H1 (cell line): ENCODE measurements at regions not wholly inside any gene's neighbourhood (a gene's known extent, or its start where the extent isn't known, plus 50 kb on each side); places are given as distances from the start of the nearest gene placed in this dataset.

Source experiments
- CTCF ChIA-PET: fragments of 300-600 bp; sonication (Branson Sonifier 250); formaldehyde crosslinking; loops from one replicate; lab custom pipeline; 2021; ENCODE audit not compliant: partially characterized antibody; lab: Charles Lee
- POLR2A ChIA-PET: fragments of 300-600 bp; sonication (Branson Sonifier 250); formaldehyde crosslinking; loops from one replicate; lab custom pipeline; 2021; ENCODE audit warnings: inconsistent platforms; ENCODE audit not compliant: partially characterized antibody; lab: Charles Lee
- DNase-seq, 2 experiments: peaks; one replicate each; pipeline versions ENCODE4 v3.0.0 to v3.0.0-alpha.2; 2010 to 2022; ENCODE audit warnings: low spot score in 2 of 2, low read depth in 1 of 2, mixed read lengths in 1 of 2
- FAIRE-seq: peaks from 2 replicates; lab custom pipeline; 2011; peaks lifted over from hg19 to GRCh38; lab: Jason Lieb, UNC
- H2AFZ ChIP-seq: 2 replicates; pipeline ENCODE4 v1.8.1; 2012; ENCODE audit warnings: low read length, inconsistent platforms
- H2AK5ac ChIP-seq: 2 replicates; pipeline ENCODE4 v1.6.1; 2013; ENCODE audit warnings: low read depth, low read length
- H2BK120ac ChIP-seq: replicated peaks from 2 replicates; pipeline ENCODE3; 2013; ENCODE audit warnings: low read depth, low read length, inconsistent platforms
- H2BK12ac ChIP-seq: 2 replicates; pipeline ENCODE4 v1.6.1; 2013; ENCODE audit warnings: low read depth, low read length
- H2BK15ac ChIP-seq: 2 replicates; pipeline ENCODE4 v1.6.1; 2013; ENCODE audit warnings: low read length
- H2BK20ac ChIP-seq: 2 replicates; pipeline ENCODE4 v1.6.1; 2013; ENCODE audit warnings: low read length
- H2BK5ac ChIP-seq: 2 replicates; pipeline ENCODE4 v1.6.1; 2013; ENCODE audit warnings: low read depth, low read length
- H3K14ac ChIP-seq: 2 replicates; pipeline ENCODE4 v1.6.1; 2013; ENCODE audit warnings: inconsistent platforms; ENCODE audit not compliant: insufficient read length
- H3K18ac ChIP-seq: 2 replicates; pipeline ENCODE4 v1.6.1; 2013; ENCODE audit warnings: low read length; ENCODE audit errors: extremely low read depth
- H3K23ac ChIP-seq: 2 replicates; pipeline ENCODE4 v1.6.1; 2013; ENCODE audit warnings: inconsistent platforms; ENCODE audit not compliant: insufficient read length
- H3K23me2 ChIP-seq: 2 replicates; pipeline ENCODE4 v1.6.1; 2013; ENCODE audit warnings: low read depth, low read length
- H3K27ac ChIP-seq: 2 replicates; pipeline ENCODE4 v1.6.1; 2011; ENCODE audit warnings: low read depth, low read length, inconsistent platforms
- H3K27me3 ChIP-seq, 4 experiments: replicated peaks in 1 of 4; 1 replicate in 1 of 4; 2 replicates in 3 of 4; pipeline versions ENCODE4 v1.6.1 to v1.8.1; 2011 to 2013; ENCODE audit warnings: low read length in 3 of 4, mild to moderate bottlenecking in 3 of 4, inconsistent platforms in 2 of 4, mixed read lengths in 2 of 4, moderate library complexity in 1 of 4; ENCODE audit not compliant: control insufficient read depth in 3 of 4, insufficient read depth in 3 of 4; ENCODE audit errors: extremely low read depth in 1 of 4
- H3K36me3 ChIP-seq, 4 experiments: 2 replicates each; pipeline versions ENCODE4 v1.6.1 to v1.8.1; 2011 to 2013; ENCODE audit warnings: mild to moderate bottlenecking in 4 of 4, low read length in 3 of 4, moderate library complexity in 2 of 4, control low read depth in 1 of 4, inconsistent platforms in 1 of 4; ENCODE audit not compliant: insufficient read depth in 4 of 4, control insufficient read depth in 2 of 4
- H3K4ac ChIP-seq: replicated peaks from 2 replicates; pipeline ENCODE3; 2013; ENCODE audit warnings: low read length, low read depth, mixed read lengths, inconsistent platforms; ENCODE audit not compliant: insufficient read length
- H3K4me1 ChIP-seq, 4 experiments: replicated peaks in 1 of 4; 1 replicate in 1 of 4; 2 replicates in 3 of 4; pipeline versions ENCODE4 v1.6.1 to v1.8.1; 2011 to 2013; ENCODE audit warnings: low read length in 3 of 4, inconsistent platforms in 2 of 4, mixed read lengths in 1 of 4; ENCODE audit not compliant: insufficient read depth in 4 of 4, control insufficient read depth in 3 of 4
- H3K4me2 ChIP-seq, 2 experiments: 2 replicates each; pipeline versions ENCODE4 v1.6.1 to v1.8.1; 2011 to 2013; ENCODE audit warnings: low read depth in 2 of 2, low read length in 2 of 2, control low read depth in 1 of 2, inconsistent platforms in 1 of 2, mild to moderate bottlenecking in 1 of 2; ENCODE audit not compliant: insufficient read depth in 1 of 2
- H3K4me3 ChIP-seq, 4 experiments: fragments of 200-600, 300-600 bp in 1 of 4; sonication (generic), shearing (Covaris generic), sonication (Bioruptor Twin) in 1 of 4; 2 replicates each; pipeline versions ENCODE4 v1.5.1 to v1.8.1; 2011 to 2016; ENCODE audit warnings: low read length in 4 of 4, low read depth in 3 of 4, control low read depth in 2 of 4, inconsistent platforms in 2 of 4, mild to moderate bottlenecking in 2 of 4, mixed read lengths in 1 of 4, moderate library complexity in 1 of 4; ENCODE audit not compliant: insufficient read depth in 2 of 4; ENCODE audit errors: extremely low read depth in 1 of 4
- H3K56ac ChIP-seq: replicated peaks from 2 replicates; pipeline ENCODE3; 2013; ENCODE audit warnings: low read depth, mild to moderate bottlenecking, mixed read lengths, low read length, inconsistent platforms; ENCODE audit not compliant: insufficient read length
- H3K79me1 ChIP-seq: 2 replicates; pipeline ENCODE4 v1.6.1; 2013; ENCODE audit warnings: low read depth, low read length, control low read depth
- H3K79me2 ChIP-seq, 2 experiments: 2 replicates each; pipeline versions ENCODE4 v1.6.1 to v1.8.1; 2012 to 2013; ENCODE audit warnings: low read length in 2 of 2, mild to moderate bottlenecking in 2 of 2, inconsistent platforms in 1 of 2; ENCODE audit not compliant: insufficient read depth in 2 of 2, control insufficient read depth in 1 of 2
- H3K9ac ChIP-seq, 4 experiments: replicated peaks in 1 of 4; 1 replicate in 1 of 4; 2 replicates in 3 of 4; pipeline versions ENCODE4 v1.6.1 to v1.8.1; 2011 to 2013; ENCODE audit warnings: low read depth in 3 of 4, low read length in 3 of 4, control low read depth in 2 of 4, mild to moderate bottlenecking in 2 of 4, moderate library complexity in 2 of 4, inconsistent platforms in 1 of 4; ENCODE audit errors: extremely low read depth in 1 of 4
- H3K9me3 ChIP-seq, 2 experiments: 2 replicates each; pipeline versions ENCODE4 v1.6.1 to v1.8.1; 2012 to 2013; ENCODE audit warnings: mild to moderate bottlenecking in 2 of 2, moderate library complexity in 2 of 2, control low read depth in 1 of 2, inconsistent platforms in 1 of 2, low read depth in 1 of 2, low read length in 1 of 2, mixed read lengths in 1 of 2; ENCODE audit not compliant: insufficient read depth in 2 of 2
- H4K20me1 ChIP-seq, 2 experiments: replicated peaks in 1 of 2; 2 replicates each; pipeline versions ENCODE3 to v1.8.1; 2011 to 2013; ENCODE audit warnings: inconsistent platforms in 2 of 2, low read length in 2 of 2, mild to moderate bottlenecking in 1 of 2; ENCODE audit not compliant: insufficient read depth in 2 of 2, control insufficient read depth in 1 of 2
- H4K5ac ChIP-seq: 2 replicates; pipeline ENCODE4 v1.6.1; 2013; ENCODE audit warnings: low read length, low read depth, mixed read lengths, inconsistent platforms; ENCODE audit not compliant: insufficient read length
- H4K8ac ChIP-seq: 2 replicates; pipeline ENCODE4 v1.8.0; 2013; ENCODE audit warnings: mild to moderate bottlenecking, moderate library complexity, low read length, inconsistent platforms; ENCODE audit not compliant: insufficient read depth; ENCODE audit errors: extremely low read depth
- H4K91ac ChIP-seq: replicated peaks from 2 replicates; pipeline ENCODE3; 2013; ENCODE audit warnings: low read length, mixed read lengths, inconsistent platforms; ENCODE audit not compliant: insufficient read length
- ATF2 ChIP-seq: IDR thresholded peaks from 2 replicates; pipeline ENCODE4 v1.6.1; 2012; ENCODE audit warnings: low read length, inconsistent platforms
- CEBPB ChIP-seq: IDR thresholded peaks from 2 replicates; pipeline ENCODE4 v1.6.1; 2012; ENCODE audit warnings: low read depth, low read length
- CTCF ChIP-seq, 3 experiments: IDR thresholded peaks; 1 replicate in 2 of 3; 2 replicates in 1 of 3; pipeline versions ENCODE4 v1.5.1 to v1.6.1; 2011; ENCODE audit warnings: low read length in 3 of 3, mild to moderate bottlenecking in 3 of 3, inconsistent platforms in 2 of 3, low read depth in 1 of 3, moderate library complexity in 1 of 3; ENCODE audit not compliant: insufficient read depth in 1 of 3; ENCODE audit errors: control extremely low read depth in 1 of 3
- E2F6 ChIP-seq: IDR thresholded peaks from 2 replicates; pipeline ENCODE4 v1.6.1; 2012; ENCODE audit warnings: inconsistent platforms
- POU5F1 ChIP-seq: IDR thresholded peaks from 2 replicates; pipeline ENCODE4 v1.6.1; 2011; ENCODE audit warnings: low read depth, mild to moderate bottlenecking, low read length, moderate library complexity
- RXRA ChIP-seq: IDR thresholded peaks from 2 replicates; pipeline ENCODE4 v1.6.1; 2011; ENCODE audit warnings: low read depth, mild to moderate bottlenecking, low read length, moderate library complexity; ENCODE audit not compliant: insufficient read depth
- SP2 ChIP-seq: IDR thresholded peaks from 2 replicates; pipeline ENCODE4 v1.6.1; 2012; ENCODE audit warnings: mild to moderate bottlenecking, low read length, inconsistent platforms
- SUZ12 ChIP-seq: fragments of 200-600 bp; sonication (generic); IDR thresholded peaks from 2 replicates; pipeline ENCODE4 v1.6.1; 2012; ENCODE audit warnings: mild to moderate bottlenecking, inconsistent platforms, low read length, moderate library complexity, mixed read lengths
- TAF7 ChIP-seq: optimal IDR thresholded peaks from 2 replicates; pipeline ENCODE3; 2011; ENCODE audit warnings: low read depth, mild to moderate bottlenecking, inconsistent platforms, low read length, moderate library complexity, borderline replicate concordance
- TCF12 ChIP-seq: IDR thresholded peaks from 2 replicates; pipeline ENCODE4 v1.6.1; 2011; ENCODE audit warnings: low read depth, mild to moderate bottlenecking, low read length
- WGBS, 2 experiments: shearing (Covaris generic) in 1 of 2; methylation state at CpG; one replicate each; pipeline versions ENCODE4 v1.1.6 to v1.1.7; 2013 to 2015; ENCODE audit warnings: low lambda C conversion rate in 2 of 2, mixed read lengths in 2 of 2, inconsistent platforms in 1 of 2, low coverage in 1 of 2, missing lambda C conversion rate in 1 of 2; ENCODE audit not compliant: insufficient replicate concordance in 2 of 2, insufficient coverage in 1 of 2, insufficient read length in 1 of 2; ENCODE audit errors: extremely low coverage in 1 of 2, missing lambda C conversion rate in 1 of 2; 5-methylcytosine and 5-hydroxymethylcytosine counted together

GRCh38 chr2:43034242-43034619 is 192.2 kb downstream of the ZFP36L2 start:
- no peak overlapping the region for H3K56ac ChIP-seq
- H2BK20ac ChIP-seq: no peak overlapping the region
- POLR2A ChIA-PET: no interaction called here
- no peak overlapping the region for H2BK12ac ChIP-seq
- no peaks in the 10 kb centered on the region for H3K23me2 ChIP-seq
- H3K36me3 ChIP-seq: no peaks in the 10 kb centered on the region
- H3K27ac ChIP-seq: no peak overlapping the region
- H3K14ac ChIP-seq: no peak overlapping the region
- no peak overlapping the region for H2AFZ ChIP-seq
- H3K4me1 ChIP-seq: 0 out of 7 replicates have a peak, but pooled peaks cover 0 to 3% (median 0%) of the 10 kb centered on the region in 4 experiments
- no peak overlapping the region for H3K4ac ChIP-seq
- FAIRE-seq (no peak), DNase-seq (no peak)
- H2BK5ac ChIP-seq: no peak overlapping the region
- H3K4me3 ChIP-seq: no peak overlapping the region
- H2AK5ac ChIP-seq: no peak overlapping the region
- H3K9me3 ChIP-seq: no peaks in the 10 kb centered on the region
- peak overlapping the region; percentile 46; the same call in 1 of the 2 replicates for H2BK15ac ChIP-seq
- no peaks in the 10 kb centered on the region for H4K20me1 ChIP-seq
- H3K27me3 ChIP-seq: no peaks in the 10 kb centered on the region
- WGBS, 2 experiments: 87% methylated on average over 2 of the region's 2 CpGs; no CpG with 5 or more reads in 1 of the 2 experiments
- H4K8ac ChIP-seq: no peak overlapping the region
- H3K9ac ChIP-seq: no peak overlapping the region
- H3K4me2 ChIP-seq: no peak overlapping the region
- H2BK120ac ChIP-seq: no peak overlapping the region
- H4K5ac ChIP-seq: no peak overlapping the region
- H3K79me1 ChIP-seq: no peaks in the 10 kb centered on the region
- CTCF ChIA-PET: interaction anchor here (0.6 to 1.2 kb wide), 2 partner anchors 9 to 208 kb away, joined by 3 read pairs; no protein-coding TSS in a partner anchor
- H3K18ac ChIP-seq: no peak overlapping the region
- H3K23ac ChIP-seq: no peak overlapping the region
- H4K91ac ChIP-seq: no peak overlapping the region
- H3K79me2 ChIP-seq: no peaks in the 10 kb centered on the region
- TF ChIP-seq ATF2 (no peak), TCF12 (no peak), SUZ12 (no peak), SP2 (no peak), POU5F1 (no peak), CTCF (IDR thresholded peaks at IDR 0.05; ENCODE audit: control extremely low read depth in 1 of 3, insufficient read depth in 1 of 3, low read depth in 1 of 3, low read length in 3 of 3) (no peak), RXRA (no peak), TAF7 (no peak), E2F6 (no peak), CEBPB (no peak)
